Hippocampal formation (tissue), 2 donors: ENCODE measurements at regions not wholly inside any gene's neighbourhood (a gene's known extent, or its start where the extent isn't known, plus 50 kb on each side); places are given as distances from the start of the nearest gene placed in this dataset.

ENCODE experiments used
- DNase-seq, 2 donors: peaks; one replicate each; lab custom pipeline; 2025; lab: John Stamatoyannopoulos, UW

GRCh38 chr21:38741092-38741949, 64.4 kb upstream of the ETS2 start:
- no peak for DNase-seq

DNA sequence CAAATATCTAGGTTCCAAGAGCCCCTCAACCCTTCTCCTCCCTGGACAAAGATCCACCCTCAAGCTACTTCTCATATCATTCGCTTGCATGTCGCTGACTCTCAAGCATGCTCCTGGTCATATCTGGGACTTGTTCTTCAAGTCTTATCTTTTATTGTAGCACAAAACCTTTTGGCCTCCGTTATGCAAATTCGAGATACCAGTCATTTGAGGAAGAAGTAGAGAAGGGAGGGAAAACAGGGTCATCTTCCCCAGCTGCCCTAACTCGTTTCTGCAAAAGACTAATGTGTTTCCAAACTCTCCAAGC, 63.8 kb upstream of the ETS2 start:
- no peak for DNase-seq

DNA sequence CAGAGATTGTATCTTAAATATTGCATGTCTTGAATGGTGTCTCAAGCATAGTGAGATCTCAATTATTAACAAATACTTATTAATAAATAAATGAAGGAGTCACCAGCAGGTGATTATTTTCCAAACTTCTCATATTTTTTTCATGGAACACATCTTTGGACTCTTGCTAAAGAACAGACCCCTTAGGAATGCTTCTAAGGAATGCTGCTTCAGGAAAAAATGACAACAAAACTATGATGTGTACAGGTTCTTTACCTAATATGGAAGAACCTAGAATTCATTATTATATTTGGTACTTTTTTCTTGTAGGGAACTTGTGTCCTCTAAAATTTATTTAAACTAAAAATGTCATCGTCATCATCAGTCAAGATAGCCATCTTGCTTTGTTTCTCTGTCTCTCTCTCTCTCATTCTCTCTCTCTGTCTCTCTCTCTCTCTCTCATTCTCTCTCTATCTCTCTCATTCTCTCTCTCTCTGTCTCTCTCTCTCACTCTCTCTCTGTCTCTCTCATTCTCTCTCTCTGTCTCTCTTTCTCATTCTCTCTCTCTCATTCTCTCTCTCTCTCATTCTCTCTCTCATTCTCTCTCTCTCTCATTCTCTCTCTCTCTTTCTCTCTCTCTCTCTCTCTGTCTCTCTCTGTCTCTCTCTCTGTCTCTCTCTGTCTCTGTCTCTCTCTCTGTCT, 63.0 kb upstream of the ETS2 start:
- DNase-seq: no peak

- DNase-seq: no peak
Measured at GRCh38 chr21:38743772-38744529, 61.8 kb upstream of the ETS2 start.

GRCh38 chr21:38744861-38745260, 60.9 kb upstream of the ETS2 start:
- no peak for DNase-seq

GRCh38 chr21:38747810-38748209, 57.9 kb upstream of the ETS2 start:
- no peak for DNase-seq

GRCh38 chr21:38751379-38752050, 54.2 kb upstream of the ETS2 start:
- no peak for DNase-seq

- DNase-seq: no peak
Measured at GRCh38 chr21:38752051-38752505, 53.7 kb upstream of the ETS2 start.

DNA sequence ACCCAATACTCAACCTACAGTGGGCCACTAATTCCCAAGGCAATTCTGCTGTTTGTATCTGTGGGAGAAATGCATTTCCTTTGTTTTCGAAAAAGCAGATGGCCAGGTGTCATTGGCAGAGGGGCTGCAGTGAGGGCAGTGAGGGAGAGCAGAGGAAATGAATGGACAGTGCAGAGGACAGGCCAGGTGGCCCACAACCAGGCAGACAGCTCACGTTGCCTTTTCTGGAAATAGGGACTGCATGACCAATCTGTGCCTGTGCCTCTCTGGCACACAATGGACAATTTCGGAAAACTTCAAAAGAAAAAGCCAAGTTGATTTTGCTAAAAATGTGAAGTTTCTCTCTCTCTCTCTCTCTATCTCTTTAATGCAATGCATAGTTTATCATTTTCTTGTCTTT, 52.6 kb upstream of the ETS2 start:
- no peak for DNase-seq

DNA sequence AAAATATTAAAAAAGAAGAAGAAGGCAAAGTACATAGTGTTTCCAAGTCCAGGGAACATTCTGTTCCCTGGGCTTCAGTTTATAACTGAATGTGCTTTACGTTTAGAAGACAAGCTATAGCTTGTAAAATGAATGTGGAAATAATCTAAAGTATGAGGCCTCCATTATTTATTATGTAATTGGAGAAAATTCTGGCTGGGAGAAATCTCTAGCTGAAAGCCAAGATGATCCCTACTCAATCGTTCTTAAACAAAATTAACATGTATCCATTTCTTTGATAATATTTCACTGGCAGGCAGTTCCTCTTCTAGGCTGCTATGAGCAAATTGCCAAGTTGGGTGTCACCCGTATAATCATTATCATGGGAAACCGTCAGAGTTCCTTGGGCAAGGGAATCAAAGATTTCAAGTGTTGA, 52.2 kb upstream of the ETS2 start:
- DNase-seq: no peak
